ENCODE measurements at regions not wholly inside any gene's neighbourhood (a gene's known extent, or its start where the extent isn't known, plus 50 kb on each side); places are given as distances from the start of the nearest gene placed in this dataset.

- no peak for DNase-seq (ENCODE audit: low read depth)
Observed at GRCh38 chr4:108365551-108365950, 196.8 kb upstream of the LEF1 start.

GRCh38 chr4:108361886-108362285 lies 193.2 kb upstream of the LEF1 start:
- no peak for DNase-seq (ENCODE audit: low read depth)

GRCh38 chr4:108361446-108361820 lies 192.7 kb upstream of the LEF1 start:
- no peak for DNase-seq (ENCODE audit: low read depth)

DNA sequence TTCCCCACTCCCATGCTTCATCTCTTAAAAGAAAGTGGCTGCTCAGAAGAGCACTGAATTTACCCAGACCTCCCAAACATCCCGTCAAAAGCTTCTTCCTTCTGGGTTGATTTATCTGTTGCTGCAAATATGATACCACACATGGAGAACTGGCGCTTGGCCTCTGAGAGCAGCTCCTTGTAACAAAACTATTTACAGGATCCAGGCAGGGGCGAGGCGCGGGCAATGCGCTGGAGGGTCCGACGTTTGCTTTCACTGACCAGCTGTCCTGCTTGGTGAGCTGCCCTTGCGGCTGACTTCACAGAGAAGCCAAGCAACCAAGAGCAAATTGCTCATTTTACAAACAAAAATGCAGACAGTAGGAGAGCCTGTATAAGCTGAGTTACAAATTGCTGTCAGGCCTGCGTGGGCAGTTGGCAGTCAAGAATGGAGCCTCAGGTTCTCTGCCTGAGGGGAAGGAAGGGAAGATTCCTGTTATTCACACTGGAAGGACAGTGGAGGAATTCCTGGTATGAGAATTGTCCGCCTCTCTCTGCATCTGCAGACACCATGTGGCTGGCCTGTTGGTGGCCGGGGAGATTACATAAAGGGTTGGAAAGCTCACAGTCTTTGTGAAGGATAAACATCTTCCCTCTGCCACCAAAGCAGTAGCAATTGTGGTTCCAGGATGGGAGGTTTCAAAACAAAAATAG lies 192.2 kb upstream of the LEF1 start:
- DNase-seq (ENCODE audit: low read depth), result no peak

DNA sequence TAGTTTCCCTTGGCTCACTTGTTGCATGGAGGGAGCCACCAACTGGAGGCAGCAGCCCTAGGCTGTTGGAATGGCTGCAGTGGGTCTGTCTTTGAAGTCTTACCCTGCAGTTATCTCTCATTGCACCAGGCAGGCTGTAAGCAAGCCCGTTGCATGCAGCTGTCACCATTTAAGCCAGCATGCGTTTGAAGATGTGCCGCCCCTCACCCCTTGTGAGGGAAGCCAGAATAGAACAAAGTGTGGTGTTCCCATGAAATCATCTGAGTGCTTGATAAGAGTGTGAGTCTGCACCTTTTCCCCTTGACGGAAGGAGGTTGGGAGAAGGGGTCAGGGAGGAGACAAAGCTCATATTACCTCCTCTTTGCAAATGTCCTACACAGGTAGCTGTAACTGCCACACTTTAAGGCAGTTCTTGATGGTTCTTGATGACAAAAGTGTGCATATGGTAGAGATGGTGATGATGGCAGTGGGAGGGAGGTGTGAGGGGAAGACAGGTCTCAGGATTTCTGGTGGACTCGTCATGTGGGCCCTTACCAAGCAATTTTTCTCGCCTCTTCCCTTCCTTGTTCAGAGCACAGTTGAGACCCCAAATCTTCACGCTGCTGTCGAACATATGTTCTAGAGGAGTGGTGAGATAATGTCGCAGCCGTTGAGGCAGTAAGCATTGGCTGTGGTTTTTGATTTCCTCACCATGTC lies 191.4 kb upstream of the LEF1 start:
- no peak for DNase-seq (ENCODE audit: low read depth)

DNA sequence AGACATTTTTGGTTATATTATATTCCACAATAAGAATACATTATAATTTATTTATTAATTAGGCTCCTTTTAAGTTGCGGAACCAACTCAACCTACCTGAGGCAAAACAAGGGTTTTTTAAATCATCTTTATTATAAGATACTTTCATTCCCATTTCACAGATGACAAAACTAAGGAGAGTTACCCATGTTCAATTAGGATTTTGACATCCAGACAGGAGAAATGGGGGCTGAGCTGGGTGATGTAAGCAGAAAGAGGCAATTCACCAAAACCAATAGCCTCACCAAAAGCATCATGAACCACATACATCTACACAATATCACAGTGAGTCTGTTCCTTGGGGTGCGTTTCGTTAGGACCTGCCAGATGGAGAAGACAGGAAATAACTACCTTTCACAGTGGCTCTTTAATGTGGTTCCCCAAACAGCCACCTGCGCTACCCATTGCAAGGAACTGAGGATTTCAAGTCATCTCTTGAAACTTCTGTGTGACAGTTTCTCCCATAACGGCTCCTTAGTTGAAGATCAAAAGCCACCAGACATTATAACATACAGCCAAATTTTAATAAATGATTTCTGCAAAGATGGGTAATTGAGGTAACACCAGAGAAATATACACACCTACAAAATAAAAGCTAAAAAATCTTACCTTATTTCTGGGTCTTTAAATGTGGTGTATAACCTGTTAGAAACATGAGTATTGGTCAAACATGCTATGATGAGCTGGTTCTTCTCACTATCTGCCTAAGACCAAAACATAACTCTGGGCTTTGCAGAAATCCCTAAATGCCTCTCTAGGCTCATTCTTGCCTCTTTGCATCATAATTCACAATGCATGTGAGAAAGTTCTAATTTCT lies 190.6 kb upstream of the LEF1 start:
- DNase-seq (ENCODE audit: low read depth), result no peak

DNA sequence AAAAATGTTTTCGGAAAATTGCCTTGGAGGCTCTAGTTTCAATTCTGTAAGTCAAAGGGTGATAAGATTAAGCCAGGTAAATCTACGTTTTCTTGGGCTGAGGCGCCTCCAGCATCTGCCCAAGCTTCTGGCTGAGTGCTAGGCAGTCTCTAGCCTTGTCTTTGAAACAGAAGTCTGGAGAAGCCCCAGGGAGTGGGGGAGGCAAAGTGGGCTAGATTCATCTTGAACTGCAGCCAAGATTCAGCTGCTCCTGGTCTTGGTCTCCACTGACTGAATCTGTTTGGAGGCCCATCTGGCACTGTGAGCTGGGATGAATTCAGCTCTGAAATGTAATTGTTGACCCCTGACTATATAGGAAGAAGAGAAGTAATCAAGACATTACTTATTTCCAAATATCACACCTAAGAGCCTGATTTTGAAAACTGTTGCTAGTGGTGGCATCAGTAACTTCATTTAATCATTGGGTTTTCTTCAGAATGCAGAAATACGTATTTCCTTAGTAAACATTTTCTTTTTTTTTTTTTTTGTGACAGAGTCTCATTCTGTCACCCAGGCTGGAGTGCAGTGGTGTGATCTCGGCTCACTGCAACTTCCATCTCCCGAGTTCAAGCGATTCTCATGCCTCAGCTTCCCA lies 187.3 kb upstream of the LEF1 start:
- DNase-seq (ENCODE audit: low read depth), result no peak

DNA sequence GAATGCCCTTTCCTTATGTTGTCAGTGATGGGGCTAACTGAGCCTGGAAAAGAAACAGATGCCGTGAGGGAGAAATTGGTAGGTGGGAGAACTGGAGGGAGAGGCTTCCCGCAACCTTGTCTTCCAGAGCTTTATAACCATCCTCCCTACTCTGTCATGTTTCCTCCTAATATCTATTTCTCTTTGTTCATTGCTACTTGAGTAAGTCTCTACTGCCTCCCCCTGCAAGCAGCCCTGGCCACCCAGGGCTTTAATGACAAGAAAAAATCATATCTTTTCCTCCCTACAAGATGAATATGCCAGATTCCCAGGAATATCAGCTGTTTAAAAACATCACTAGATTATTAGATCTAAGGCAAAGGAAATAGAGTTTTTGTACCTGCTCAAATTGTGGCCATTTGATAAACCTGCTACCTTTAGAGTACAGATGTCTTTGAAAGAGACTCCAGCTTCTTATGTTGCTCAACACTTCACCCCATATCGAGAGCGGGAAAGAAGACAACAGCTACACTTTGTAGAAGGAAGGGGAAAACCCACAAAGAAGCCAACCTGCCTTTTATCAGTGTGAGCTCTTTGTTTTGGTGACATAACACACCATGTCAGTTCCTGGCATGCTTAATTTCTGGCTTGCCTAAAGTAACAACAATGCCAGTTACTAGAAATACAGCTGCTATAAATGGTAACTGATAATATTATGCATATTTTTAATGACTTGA lies 186.6 kb upstream of the LEF1 start:
- no peak for DNase-seq (ENCODE audit: low read depth)

DNA sequence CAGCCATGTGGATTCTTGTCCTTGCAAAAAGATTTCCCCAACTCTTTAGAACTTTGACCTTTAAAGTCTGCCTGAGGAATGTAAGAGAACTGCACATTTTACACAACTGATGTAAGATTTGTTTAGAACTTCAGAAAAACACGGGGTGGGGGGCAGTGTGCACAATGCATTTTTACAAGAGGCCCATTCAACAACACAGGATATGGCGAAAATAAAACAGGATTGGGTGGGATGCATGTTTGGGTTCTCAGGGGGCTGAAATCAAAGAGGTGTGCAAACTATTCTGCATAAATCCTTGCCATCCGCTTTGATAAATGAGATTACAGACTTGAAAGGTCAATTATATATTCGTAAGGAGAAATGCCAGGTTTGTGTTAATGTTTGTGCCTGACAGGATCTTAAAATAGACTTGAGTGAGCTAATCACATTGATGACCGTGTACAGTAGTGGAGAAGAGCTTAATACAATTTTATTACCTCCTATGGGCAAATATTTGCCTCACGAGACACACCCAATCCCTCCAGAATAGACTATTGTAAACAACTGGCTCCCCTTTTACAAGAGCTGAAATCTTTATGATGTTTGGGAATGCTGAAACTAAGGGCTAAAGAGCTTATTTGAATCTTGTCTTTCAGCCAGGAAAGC lies 184.1 kb upstream of the LEF1 start:
- DNase-seq (ENCODE audit: low read depth), result no peak

GRCh38 chr4:108351791-108352190 lies 183.1 kb upstream of the LEF1 start:
- no peak for DNase-seq (ENCODE audit: low read depth)

DNA sequence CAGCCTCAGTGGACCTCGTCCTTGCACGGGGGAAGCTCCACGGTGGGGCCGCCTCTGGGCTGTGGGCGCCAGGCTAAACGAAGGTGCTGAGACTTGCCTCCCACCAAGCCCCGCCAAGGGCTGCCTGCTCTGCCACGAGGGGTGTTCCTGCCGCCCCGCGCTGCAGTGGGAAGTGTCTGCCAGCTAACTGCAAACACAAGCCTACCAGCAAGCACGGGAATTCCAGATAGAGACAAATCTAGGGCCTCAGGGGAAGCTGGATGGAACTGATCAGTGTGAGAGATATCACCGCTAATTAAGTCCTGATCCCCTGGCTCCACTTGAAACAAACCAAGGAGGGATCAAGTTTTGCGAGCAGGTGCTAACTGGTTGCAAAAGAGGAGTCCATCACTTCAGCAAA lies 181.6 kb upstream of the LEF1 start:
- no peak for DNase-seq (ENCODE audit: low read depth)

GRCh38 chr4:108346818-108347210 lies 178.1 kb upstream of the LEF1 start:
- DNase-seq (ENCODE audit: low read depth), result no peak

- no peak for DNase-seq (ENCODE audit: low read depth)
Observed at GRCh38 chr4:108345862-108346817, 177.4 kb upstream of the LEF1 start.

DNA sequence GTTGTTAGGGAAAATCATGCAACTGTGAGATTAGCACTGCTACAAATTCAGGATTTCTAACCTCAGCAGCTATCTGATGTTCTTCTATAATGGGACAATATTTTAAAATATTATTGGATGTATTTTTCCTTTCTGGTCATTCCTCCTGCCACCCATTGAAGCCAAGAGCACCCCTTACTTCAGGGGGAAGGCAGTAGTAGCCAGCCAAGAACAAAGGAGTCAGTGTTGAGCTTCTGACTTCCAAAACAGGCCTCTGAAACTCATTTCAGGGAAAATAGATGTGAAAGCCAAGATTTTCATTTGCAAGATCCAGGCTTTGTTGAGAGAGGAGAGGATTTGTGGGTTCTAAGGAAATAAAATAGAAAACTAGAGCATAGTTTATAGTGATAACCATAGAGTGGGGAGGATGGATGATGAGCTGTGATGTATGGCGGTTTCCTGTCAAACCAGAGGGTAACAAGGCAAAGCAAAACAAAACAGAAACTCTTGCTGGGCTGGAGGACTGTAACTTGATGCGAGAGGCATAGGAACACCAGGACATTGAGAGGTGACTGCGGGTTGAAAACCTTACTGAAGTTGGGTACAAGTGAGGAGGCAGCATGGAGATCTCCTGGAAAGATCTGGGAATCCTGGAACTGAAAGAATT lies 173.7 kb upstream of the LEF1 start:
- no peak for DNase-seq (ENCODE audit: low read depth)

GRCh38 chr4:108337923-108338322 lies 169.2 kb upstream of the LEF1 start:
- no peak for DNase-seq (ENCODE audit: low read depth)

GRCh38 chr4:108336076-108336475 lies 167.3 kb upstream of the LEF1 start:
- no peak for DNase-seq (ENCODE audit: low read depth)

DNA sequence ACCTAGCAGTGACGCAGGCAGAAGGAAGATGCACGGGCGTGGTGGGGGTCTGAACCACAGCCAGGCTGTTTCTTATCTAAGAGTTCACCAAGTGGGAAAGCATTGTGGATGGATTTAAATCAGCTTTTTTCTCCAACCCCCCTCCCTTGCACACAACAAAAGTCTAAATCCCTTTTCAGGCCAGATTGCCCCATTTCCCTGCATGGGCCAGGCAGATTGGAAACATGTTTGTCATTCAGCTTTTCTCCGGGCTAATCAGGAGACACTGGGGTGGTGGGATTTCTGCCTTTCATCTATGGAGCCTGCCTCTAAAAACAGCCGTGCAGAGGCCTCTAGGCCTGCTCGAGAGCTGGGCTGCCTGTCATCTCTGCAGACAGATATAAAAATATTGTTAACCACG lies 166.3 kb upstream of the LEF1 start:
- DNase-seq (ENCODE audit: low read depth), result no peak

DNA sequence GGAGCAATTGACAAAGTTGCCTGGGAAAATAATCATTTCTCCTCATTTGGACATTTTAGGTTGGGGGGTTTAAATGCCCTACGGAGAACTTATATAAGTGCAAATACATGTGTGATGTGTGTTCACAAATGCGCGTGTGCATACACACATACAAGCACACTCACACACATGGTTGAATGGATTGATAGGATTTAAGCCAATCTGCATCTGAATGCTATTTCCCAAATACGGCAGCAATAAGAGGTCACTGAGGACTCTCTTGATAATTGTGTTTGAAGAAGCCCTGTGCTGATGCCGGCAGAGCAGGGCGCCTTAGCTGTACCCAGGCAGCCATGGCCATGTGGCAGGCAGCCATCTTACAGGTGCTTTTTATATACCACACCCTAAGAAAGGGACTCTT lies 165.3 kb upstream of the LEF1 start:
- DNase-seq (ENCODE audit: low read depth), result no peak

GRCh38 chr4:108333353-108333942 lies 164.7 kb upstream of the LEF1 start:
- no peak for DNase-seq (ENCODE audit: low read depth)

Data from activated T-helper 1 cell treated with Interleukin-2 at 50 U/mL for 16 hours (primary cell).